ENCODE measurements at regions not wholly inside any gene's neighbourhood (a gene's known extent, or its start where the extent isn't known, plus 50 kb on each side); places are given as distances from the start of the nearest gene placed in this dataset.
"Not testable (repeated sequence)": the region's sequence is repeated elsewhere in the genome, so short reads cannot be mapped to it uniquely, and the experiment has no call there.

- no peak for DNase-seq (ENCODE audit: extremely low spot score)
- POLR2A ChIA-PET: no interaction called here
- TF ChIP-seq L3MBTL2 (conservative IDR thresholded peaks at IDR 0.05) (no peak), FOXM1 (IDR thresholded peaks at IDR 0.05; ENCODE audit: borderline replicate concordance) (no peak), SP1 (IDR thresholded peaks at IDR 0.05) (no peak), TARDBP (IDR thresholded peaks at IDR 0.05) (no peak), FOXK2 (IDR thresholded peaks at IDR 0.05) (no peak), CTBP1 (IDR thresholded peaks at IDR 0.05; ENCODE audit: borderline replicate concordance) (no peak), HDGF (IDR thresholded peaks at IDR 0.05; ENCODE audit: borderline replicate concordance) (no peak), NFRKB (IDR thresholded peaks at IDR 0.05) (no peak), ZNF384 (IDR thresholded peaks at IDR 0.05) (no peak), BHLHE40 (IDR thresholded peaks at IDR 0.05; ENCODE audit: borderline replicate concordance) (no peak), SUZ12 (IDR thresholded peaks at IDR 0.05) (no peak), LEF1 (IDR thresholded peaks at IDR 0.05; ENCODE audit: borderline replicate concordance) (no peak), PKNOX1 (IDR thresholded peaks at IDR 0.05) (no peak), ELF4 (IDR thresholded peaks at IDR 0.05) (no peak)
- CTCF ChIA-PET: no interaction called here
Measured at GRCh38 chr12:18837025-18837424, 99.1 kb downstream of the CAPZA3 start.

DNA sequence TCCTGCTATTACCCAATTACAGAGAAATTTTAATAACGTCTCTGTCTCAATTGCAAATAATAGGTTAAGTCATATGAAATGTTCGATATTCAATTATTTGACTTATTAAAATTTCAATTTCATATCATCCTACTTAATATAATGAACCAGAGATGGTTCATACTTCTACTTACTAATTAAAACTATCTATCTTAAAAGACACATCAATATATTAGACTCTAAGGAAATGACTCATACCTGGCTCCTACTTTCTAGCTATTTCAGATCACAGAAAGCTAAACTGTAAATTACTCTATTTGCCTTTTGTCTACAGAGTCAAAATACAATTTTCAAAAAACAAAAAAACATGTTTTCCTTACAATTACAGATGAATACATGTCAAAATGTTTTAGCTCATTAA is 99.6 kb downstream of the CAPZA3 start:
- ChIA-PET CTCF (no interaction called here), POLR2A (no interaction called here)
- no peak for DNase-seq (ENCODE audit: extremely low spot score)
- TF ChIP-seq FOXM1 (IDR thresholded peaks at IDR 0.05; ENCODE audit: borderline replicate concordance): no peak
- TF ChIP-seq CTBP1 (IDR thresholded peaks at IDR 0.05; ENCODE audit: borderline replicate concordance): no peak
- no peak for TF ChIP-seq SP1 (IDR thresholded peaks at IDR 0.05)
- TF ChIP-seq ZNF384 (IDR thresholded peaks at IDR 0.05): no peak

- DNase-seq (ENCODE audit: extremely low spot score); POLR2A ChIA-PET; CTCF ChIA-PET: not testable (repeated sequence)
Measured at GRCh38 chr12:18840997-18841396, 103.1 kb downstream of the CAPZA3 start.

GRCh38 chr12:18849080-18849479 is 111.2 kb downstream of the CAPZA3 start:
- ChIA-PET POLR2A (no interaction called here), CTCF (no interaction called here)
- TF ChIP-seq FOXA1 (IDR thresholded peaks at IDR 0.05): no peak
- TF ChIP-seq FOXK2 (IDR thresholded peaks at IDR 0.05): no peak
- no peak for TF ChIP-seq SP1 (IDR thresholded peaks at IDR 0.05)
- TF ChIP-seq ELF4 (IDR thresholded peaks at IDR 0.05): no peak
- no peak for TF ChIP-seq ZNF384 (IDR thresholded peaks at IDR 0.05)
- no peak for TF ChIP-seq SUZ12 (IDR thresholded peaks at IDR 0.05)
- no peak for TF ChIP-seq CTBP1 (IDR thresholded peaks at IDR 0.05; ENCODE audit: borderline replicate concordance)
- TF ChIP-seq ARNT (IDR thresholded peaks at IDR 0.05): no peak
- no peak for TF ChIP-seq L3MBTL2 (conservative IDR thresholded peaks at IDR 0.05)
- no peak for TF ChIP-seq NFRKB (IDR thresholded peaks at IDR 0.05)
- no peak for TF ChIP-seq FOXM1 (IDR thresholded peaks at IDR 0.05; ENCODE audit: borderline replicate concordance)
- no peak for DNase-seq (ENCODE audit: extremely low spot score)

- ChIA-PET CTCF (no interaction called here), POLR2A (no interaction called here)
- no peak for TF ChIP-seq ARNT (IDR thresholded peaks at IDR 0.05)
- TF ChIP-seq FOXA1 (IDR thresholded peaks at IDR 0.05): no peak
- no peak for TF ChIP-seq PKNOX1 (IDR thresholded peaks at IDR 0.05)
- TF ChIP-seq HDGF (IDR thresholded peaks at IDR 0.05; ENCODE audit: borderline replicate concordance): no peak
- no peak for TF ChIP-seq TARDBP (IDR thresholded peaks at IDR 0.05)
- no peak for TF ChIP-seq SP1 (IDR thresholded peaks at IDR 0.05)
- no peak for TF ChIP-seq BHLHE40 (IDR thresholded peaks at IDR 0.05; ENCODE audit: borderline replicate concordance)
- no peak for TF ChIP-seq NFRKB (IDR thresholded peaks at IDR 0.05)
- no peak for TF ChIP-seq LEF1 (IDR thresholded peaks at IDR 0.05; ENCODE audit: borderline replicate concordance)
- no peak for TF ChIP-seq FOXK2 (IDR thresholded peaks at IDR 0.05)
- TF ChIP-seq ZNF384 (IDR thresholded peaks at IDR 0.05): no peak
- no peak for TF ChIP-seq SUZ12 (IDR thresholded peaks at IDR 0.05)
- no peak for TF ChIP-seq L3MBTL2 (conservative IDR thresholded peaks at IDR 0.05)
- TF ChIP-seq FOXM1 (IDR thresholded peaks at IDR 0.05; ENCODE audit: borderline replicate concordance): no peak
- no peak for TF ChIP-seq ELF4 (IDR thresholded peaks at IDR 0.05)
- TF ChIP-seq CTBP1 (IDR thresholded peaks at IDR 0.05; ENCODE audit: borderline replicate concordance): no peak
- no peak for DNase-seq (ENCODE audit: extremely low spot score)
Measured at GRCh38 chr12:18849761-18850160, 111.8 kb downstream of the CAPZA3 start.

DNA sequence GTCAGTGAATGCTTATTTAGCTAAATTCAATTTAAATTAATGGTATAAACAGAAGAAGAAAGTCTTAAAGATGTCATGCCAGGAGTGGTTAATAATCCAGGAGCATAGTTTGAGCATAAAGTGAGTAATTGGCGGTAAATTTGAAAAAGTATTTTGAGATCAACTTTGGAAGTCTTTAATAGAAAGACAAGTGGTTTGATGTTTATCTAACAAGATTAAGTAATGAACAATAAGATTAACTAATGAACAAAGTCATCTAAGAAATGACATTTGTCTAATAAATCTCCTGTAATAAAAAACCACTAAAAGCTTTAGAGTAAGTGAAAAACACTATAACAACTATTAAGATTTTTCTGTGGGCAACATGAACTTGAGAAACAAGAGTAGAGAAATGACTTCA is 112.8 kb downstream of the CAPZA3 start:
- DNase-seq (ENCODE audit: extremely low spot score): no peak
- CTCF ChIA-PET: no interaction called here
- TF ChIP-seq SUZ12 (IDR thresholded peaks at IDR 0.05) (no peak), ARNT (IDR thresholded peaks at IDR 0.05) (no peak), HDGF (IDR thresholded peaks at IDR 0.05; ENCODE audit: borderline replicate concordance) (no peak), LEF1 (IDR thresholded peaks at IDR 0.05; ENCODE audit: borderline replicate concordance) (no peak), L3MBTL2 (conservative IDR thresholded peaks at IDR 0.05) (no peak), ELF4 (IDR thresholded peaks at IDR 0.05) (no peak), SP1 (IDR thresholded peaks at IDR 0.05) (no peak), NFRKB (IDR thresholded peaks at IDR 0.05) (no peak), FOXK2 (IDR thresholded peaks at IDR 0.05) (no peak), FOXA1 (IDR thresholded peaks at IDR 0.05) (no peak), PKNOX1 (IDR thresholded peaks at IDR 0.05) (no peak), CTBP1 (IDR thresholded peaks at IDR 0.05; ENCODE audit: borderline replicate concordance) (no peak), BHLHE40 (IDR thresholded peaks at IDR 0.05; ENCODE audit: borderline replicate concordance) (no peak), FOXM1 (IDR thresholded peaks at IDR 0.05; ENCODE audit: borderline replicate concordance) (no peak), TARDBP (IDR thresholded peaks at IDR 0.05) (no peak), ZNF384 (IDR thresholded peaks at IDR 0.05) (no peak)
- POLR2A ChIA-PET: no interaction called here

DNA sequence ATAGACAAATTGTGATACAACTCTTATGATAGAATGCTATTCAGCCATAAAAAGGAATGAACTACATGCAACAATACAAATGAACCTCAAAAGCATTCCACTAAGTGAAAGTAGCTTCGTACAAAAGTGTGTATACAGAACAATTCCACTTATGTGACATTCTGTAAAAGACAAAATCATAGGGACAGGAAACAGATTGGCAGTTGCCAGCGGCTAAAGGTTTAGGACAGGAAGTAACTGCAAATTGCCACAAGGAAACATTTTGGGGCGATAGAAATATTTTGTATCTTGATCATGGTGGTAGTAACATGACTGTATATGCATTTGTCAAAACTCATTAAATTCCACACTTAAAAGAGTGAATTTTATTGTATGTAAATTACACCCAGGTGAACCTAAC is 113.4 kb downstream of the CAPZA3 start:
- ChIA-PET CTCF (no interaction called here), POLR2A (no interaction called here)
- no peak for TF ChIP-seq PKNOX1 (IDR thresholded peaks at IDR 0.05)
- TF ChIP-seq TARDBP (IDR thresholded peaks at IDR 0.05): no peak
- TF ChIP-seq SP1 (IDR thresholded peaks at IDR 0.05): no peak
- TF ChIP-seq BHLHE40 (IDR thresholded peaks at IDR 0.05; ENCODE audit: borderline replicate concordance): no peak
- DNase-seq (ENCODE audit: extremely low spot score): no peak

All from HEK293T (cell line).